ENCODE measurements at regions not wholly inside any gene's neighbourhood (a gene's known extent, or its start where the extent isn't known, plus 50 kb on each side); places are given as distances from the start of the nearest gene placed in this dataset.

GRCh38 chr9:96154081-96154480, 147.9 kb downstream of the HSD17B3 start:
- peaks cover 0 to 38% (median 0%) of the 10 kb centered on the region in 12 donors for H3K4me1 ChIP-seq
- peaks cover 0 to 24% (median 4%) of the 10 kb centered on the region in 9 donors for H3K27me3 ChIP-seq
- TF ChIP-seq CTCF (IDR thresholded peaks at IDR 0.05) = no peak
- no peak for TF ChIP-seq POLR2A (IDR thresholded peaks at IDR 0.05)
- H3K27ac ChIP-seq = no peak overlapping the region
- no peaks in the 10 kb centered on the region for H3K36me3 ChIP-seq
- no peak for DNase-seq
- intact Hi-C loops (cut with DNase I) = loop anchor here in 1 of 10 donors (10.0 kb wide), 1 partner anchor 59 kb away; no protein-coding TSS in a partner anchor
- H3K9me3 ChIP-seq = no peaks in the 10 kb centered on the region
- no peak for ATAC-seq
- WGBS, 4 donors = 77 to 90% (median 83%) methylated on average over 13 of the region's 13 CpGs
- no peak overlapping the region for H3K4me3 ChIP-seq

- Histone ChIP-seq H3K4me3 (no peak overlapping the region), H3K36me3 (no peaks in the 10 kb centered on the region), H3K9me3 (no peaks in the 10 kb centered on the region), H3K27me3 (peaks cover 0 to 24% (median 4%) of the 10 kb centered on the region in 9 donors), H3K27ac (no peak overlapping the region), H3K4me1 (peaks cover 0 to 41% (median 0%) of the 10 kb centered on the region in 12 donors)
- ATAC-seq (no peak), DNase-seq (no peak)
- intact Hi-C loops (cut with DNase I) = loop anchor here in 1 of 10 donors (10.0 kb wide), 1 partner anchor 58 kb away; no protein-coding TSS in a partner anchor
- 46 to 70% (median 60%) methylated on average over 2 of the region's 2 CpGs for WGBS, 4 donors
- TF ChIP-seq POLR2A (IDR thresholded peaks at IDR 0.05) = no peak
- TF ChIP-seq CTCF (IDR thresholded peaks at IDR 0.05) = no peak
Measured at GRCh38 chr9:96152550-96152949, 149.4 kb downstream of the HSD17B3 start.

- no peak overlapping the region for H3K27ac ChIP-seq
- 69 to 74% (median 72%) methylated on average over 11 of the region's 11 CpGs for WGBS, 4 donors
- no peaks in the 10 kb centered on the region for H3K9me3 ChIP-seq
- peaks cover 0 to 34% (median 0%) of the 10 kb centered on the region in 12 donors for H3K4me1 ChIP-seq
- peak in 1 of 4 donors; percentile 20 for ATAC-seq
- H3K36me3 ChIP-seq = no peaks in the 10 kb centered on the region
- no peak for DNase-seq
- intact Hi-C loops (cut with DNase I) = loop anchor here in 1 of 10 donors (10.0 kb wide), 1 partner anchor 56 kb away; no protein-coding TSS in a partner anchor
- peaks cover 0 to 25% (median 4%) of the 10 kb centered on the region in 9 donors for H3K27me3 ChIP-seq
- no peak for TF ChIP-seq POLR2A (IDR thresholded peaks at IDR 0.05)
- TF ChIP-seq CTCF (IDR thresholded peaks at IDR 0.05) = no peak
- no peak overlapping the region for H3K4me3 ChIP-seq
Measured at GRCh38 chr9:96150324-96151227, 151.4 kb downstream of the HSD17B3 start.

- ATAC-seq (no peak), DNase-seq (no peak)
- H3K4me1 ChIP-seq = peaks cover 0 to 32% (median 0%) of the 10 kb centered on the region in 12 donors
- no peaks in the 10 kb centered on the region for H3K9me3 ChIP-seq
- WGBS, 4 donors = 34 to 57% (median 40%) methylated on average over 13 of the region's 13 CpGs
- H3K4me3 ChIP-seq = no peak overlapping the region
- no peaks in the 10 kb centered on the region for H3K36me3 ChIP-seq
- intact Hi-C loops (cut with DNase I) = loop anchor here in 1 of 10 donors (10.0 kb wide), 1 partner anchor 55 kb away; no protein-coding TSS in a partner anchor
- TF ChIP-seq POLR2A (IDR thresholded peaks at IDR 0.05) = no peak
- TF ChIP-seq CTCF (IDR thresholded peaks at IDR 0.05) = no peak
- no peak overlapping the region for H3K27ac ChIP-seq
- peaks cover 0 to 32% (median 4%) of the 10 kb centered on the region in 9 donors for H3K27me3 ChIP-seq
Measured at GRCh38 chr9:96149533-96150280, 152.3 kb downstream of the HSD17B3 start.
